IMR-90 (cell line): ENCODE measurements at regions not wholly inside any gene's neighbourhood (a gene's known extent, or its start where the extent isn't known, plus 50 kb on each side); places are given as distances from the start of the nearest gene placed in this dataset.

Source experiments
- ATAC-seq: fragments of 200-7000 bp; cut with Tn5 transposase; 2 replicates; pipeline ENCODE4 v1.9.1; 2020; ENCODE audit warnings: low read depth, mild to moderate bottlenecking, moderate library complexity
- BruUV-seq: library from RNA; stranded (reverse); fragments of 400-500 nt; replicated peaks from 2 replicates; lab custom pipeline; 2021; lab: Mats Ljungman, UMichigan
- CTCF ChIA-PET: fragments of 300-600 bp; formaldehyde crosslinking; extraction: SDS; loops from one replicate; lab custom pipeline; 2021; ENCODE audit warnings: antibody characterized with exemption; lab: Yijun Ruan, JAX
- POLR2A ChIA-PET: fragments of 300-600 bp; sonication (Branson Sonifier 250); formaldehyde crosslinking; loops from one replicate; lab custom pipeline; 2022; ENCODE audit warnings: antibody characterized with exemption; ENCODE audit not compliant: unreplicated experiment; lab: Charles Lee
- DNase-seq: peaks from one replicate; pipeline ENCODE4 v3.0.0; 2013
- H2AFZ ChIP-seq: replicated peaks from 2 replicates; pipeline ENCODE3; 2013; ENCODE audit warnings: low read length, mild to moderate bottlenecking; ENCODE audit not compliant: poor library complexity
- H2AK5ac ChIP-seq: 2 replicates; pipeline ENCODE4 v1.6.1; 2013; ENCODE audit warnings: low read depth, low read length, inconsistent platforms
- H2AK9ac ChIP-seq: replicated peaks from 2 replicates; pipeline ENCODE3; 2013; ENCODE audit warnings: mild to moderate bottlenecking, low read depth, low read length, moderate library complexity; ENCODE audit not compliant: poor library complexity
- H2BK120ac ChIP-seq: 2 replicates; pipeline ENCODE4 v1.6.1; 2013; ENCODE audit warnings: low read depth, low read length, inconsistent platforms
- H2BK15ac ChIP-seq: 3 replicates; pipeline ENCODE4 v1.6.1; 2013; ENCODE audit warnings: low read depth, low read length, inconsistent platforms
- H2BK20ac ChIP-seq: 2 replicates; pipeline ENCODE4 v1.6.1; 2013; ENCODE audit warnings: low read depth, mild to moderate bottlenecking, inconsistent platforms, low read length, moderate library complexity
- H2BK5ac ChIP-seq: 2 replicates; pipeline ENCODE4 v1.6.1; 2013; ENCODE audit warnings: mild to moderate bottlenecking, low read depth, low read length, inconsistent platforms; ENCODE audit not compliant: poor library complexity, severe bottlenecking
- H3K14ac ChIP-seq: replicated peaks from 2 replicates; pipeline ENCODE4 v1.6.1; 2013; ENCODE audit warnings: low read depth, low read length, inconsistent platforms
- H3K18ac ChIP-seq: 2 replicates; pipeline ENCODE4 v1.6.1; 2013; ENCODE audit warnings: low read depth, low read length, control low read depth
- H3K23ac ChIP-seq: 2 replicates; pipeline ENCODE4 v1.6.1; 2013; ENCODE audit warnings: low read depth, low read length, inconsistent platforms
- H3K27ac ChIP-seq: 2 replicates; pipeline ENCODE4 v1.5.1; 2013; ENCODE audit warnings: mild to moderate bottlenecking, control low read depth, low read length; ENCODE audit not compliant: insufficient read depth
- H3K27me3 ChIP-seq: 2 replicates; pipeline ENCODE4 v1.6.1; 2013; ENCODE audit warnings: low read length; ENCODE audit not compliant: control insufficient read depth, insufficient read depth
- H3K36me3 ChIP-seq: 2 replicates; pipeline ENCODE4 v1.6.1; 2013; ENCODE audit warnings: low read length, mixed read lengths; ENCODE audit not compliant: control insufficient read depth, insufficient read depth
- H3K4ac ChIP-seq: 2 replicates; pipeline ENCODE4 v1.6.1; 2013; ENCODE audit warnings: low read depth, low read length, inconsistent platforms
- H3K4me1 ChIP-seq: 2 replicates; pipeline ENCODE4 v1.6.1; 2013; ENCODE audit warnings: low read length, mixed read lengths; ENCODE audit not compliant: control insufficient read depth, insufficient read depth
- H3K4me2 ChIP-seq: 2 replicates; pipeline ENCODE4 v1.6.1; 2013; ENCODE audit warnings: low read depth, mild to moderate bottlenecking, control low read depth, low read length, moderate library complexity
- H3K4me3 ChIP-seq: 2 replicates; pipeline ENCODE4 v1.5.1; 2013; ENCODE audit warnings: low read depth, mild to moderate bottlenecking, control low read depth, low read length, moderate library complexity; ENCODE audit not compliant: insufficient read depth
- H3K56ac ChIP-seq: 2 replicates; pipeline ENCODE4 v1.6.1; 2013; ENCODE audit warnings: low read length, inconsistent platforms; ENCODE audit not compliant: insufficient read depth; ENCODE audit errors: extremely low read depth
- H3K79me1 ChIP-seq, 2 experiments: 2 replicates each; pipeline ENCODE4 v1.6.1; 2013; ENCODE audit warnings: low read length in 2 of 2, inconsistent platforms in 1 of 2, low read depth in 1 of 2
- H3K9ac ChIP-seq: 2 replicates; pipeline ENCODE4 v1.6.1; 2013; ENCODE audit warnings: low read depth, low read length, control low read depth
- H3K9me1 ChIP-seq: 2 replicates; pipeline ENCODE4 v1.6.1; 2013; ENCODE audit warnings: low read length, inconsistent platforms; ENCODE audit not compliant: insufficient read depth
- H3K9me3 ChIP-seq: 2 replicates; pipeline ENCODE4 v1.6.1; 2013; ENCODE audit warnings: low read length; ENCODE audit not compliant: control insufficient read depth, insufficient read depth
- H4K20me1 ChIP-seq: 2 replicates; pipeline ENCODE4 v1.6.1; 2013; ENCODE audit warnings: low read length, inconsistent platforms; ENCODE audit not compliant: insufficient read depth
- H4K5ac ChIP-seq: 2 replicates; pipeline ENCODE4 v1.6.1; 2013; ENCODE audit warnings: mild to moderate bottlenecking, low read depth, low read length, control low read depth
- H4K8ac ChIP-seq, 2 experiments: 2 replicates each; pipeline ENCODE4 v1.6.1; 2013; ENCODE audit warnings: low read depth in 2 of 2, low read length in 2 of 2, control low read depth in 1 of 2, inconsistent platforms in 1 of 2
- H4K91ac ChIP-seq: 2 replicates; pipeline ENCODE4 v1.6.1; 2013; ENCODE audit warnings: low read depth, low read length, inconsistent platforms; ENCODE audit not compliant: insufficient read depth
- CHD1 ChIP-seq: IDR thresholded peaks from 2 replicates; pipeline ENCODE4 v1.6.1; 2012; ENCODE audit warnings: low read depth, low read length, improper control_type of control experiment
- MAFK ChIP-seq: IDR thresholded peaks from 2 replicates; pipeline ENCODE4 v1.6.1; 2012; ENCODE audit warnings: low read depth, low read length, improper control_type of control experiment
- MXI1 ChIP-seq: IDR thresholded peaks from 2 replicates; pipeline ENCODE4 v1.6.1; 2012; ENCODE audit warnings: low read depth, mild to moderate bottlenecking, low read length, moderate library complexity, borderline replicate concordance
- RAD21 ChIP-seq: IDR thresholded peaks from 2 replicates; pipeline ENCODE4 v1.6.1; 2012; ENCODE audit warnings: low read length, improper control_type of control experiment
- RFX5 ChIP-seq: IDR thresholded peaks from 2 replicates; pipeline ENCODE4 v1.8.0; 2012; ENCODE audit warnings: low read depth, mild to moderate bottlenecking, low read length, moderate library complexity
- WGBS, 2 experiments: methylation state at CpG; one replicate each; pipeline versions ENCODE4 v1.1.5 to v1.1.7; 2013; ENCODE audit warnings: missing lambda C conversion rate in 2 of 2; ENCODE audit not compliant: insufficient read length in 1 of 2; ENCODE audit errors: extremely low coverage in 2 of 2; 5-methylcytosine and 5-hydroxymethylcytosine counted together
- dilution Hi-C: fragments of 300-500 bp; cut with HindIII; formaldehyde crosslinking; loops from one replicate; pipeline ENCODE4 v1.14.3; 2018; ENCODE audit warnings: low sequenced_read_pairs; ENCODE audit not compliant: unreplicated experiment
- in situ Hi-C: fragments of 300-500 bp; cut with MboI; formaldehyde crosslinking; loops from 3 replicates; pipeline ENCODE4 v1.14.3; 2019; ENCODE audit warnings: low sequenced_read_pairs, inconsistent platforms, mixed read lengths
- intact Hi-C: fragments of 100-400 bp; cut with micrococcal nuclease; formaldehyde crosslinking; loops from 2 replicates; pipeline ENCODE4 v1.10.0; 2022
- TF ChIP-seq, protein P1 (sequence below): conservative IDR thresholded peaks from 2 replicates; pipeline ENCODE4 v1.5.1; 2012; ENCODE audit warnings: mild to moderate bottlenecking, low read depth, low read length, improper control_type of control experiment

GRCh38 chr20:22204801-22205200 lies 379.6 kb downstream of the FOXA2 start:
- no peak overlapping the region for H3K56ac ChIP-seq
- H2BK5ac ChIP-seq: no peak overlapping the region
- no peak for TF ChIP-seq CHD1
- TF ChIP-seq RFX5: no peak
- TF ChIP-seq RAD21: no peak
- TF ChIP-seq MXI1: no peak
- no peak for TF ChIP-seq MAFK
- TF ChIP-seq, protein P1, sequence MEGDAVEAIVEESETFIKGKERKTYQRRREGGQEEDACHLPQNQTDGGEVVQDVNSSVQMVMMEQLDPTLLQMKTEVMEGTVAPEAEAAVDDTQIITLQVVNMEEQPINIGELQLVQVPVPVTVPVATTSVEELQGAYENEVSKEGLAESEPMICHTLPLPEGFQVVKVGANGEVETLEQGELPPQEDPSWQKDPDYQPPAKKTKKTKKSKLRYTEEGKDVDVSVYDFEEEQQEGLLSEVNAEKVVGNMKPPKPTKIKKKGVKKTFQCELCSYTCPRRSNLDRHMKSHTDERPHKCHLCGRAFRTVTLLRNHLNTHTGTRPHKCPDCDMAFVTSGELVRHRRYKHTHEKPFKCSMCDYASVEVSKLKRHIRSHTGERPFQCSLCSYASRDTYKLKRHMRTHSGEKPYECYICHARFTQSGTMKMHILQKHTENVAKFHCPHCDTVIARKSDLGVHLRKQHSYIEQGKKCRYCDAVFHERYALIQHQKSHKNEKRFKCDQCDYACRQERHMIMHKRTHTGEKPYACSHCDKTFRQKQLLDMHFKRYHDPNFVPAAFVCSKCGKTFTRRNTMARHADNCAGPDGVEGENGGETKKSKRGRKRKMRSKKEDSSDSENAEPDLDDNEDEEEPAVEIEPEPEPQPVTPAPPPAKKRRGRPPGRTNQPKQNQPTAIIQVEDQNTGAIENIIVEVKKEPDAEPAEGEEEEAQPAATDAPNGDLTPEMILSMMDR: no peak
- H3K4me3 ChIP-seq: no peak overlapping the region
- no peak overlapping the region for H3K27ac ChIP-seq
- POLR2A ChIA-PET: interaction anchor here (0.7 kb wide), 1 partner anchor 279 kb away, joined by 4 read pairs; no protein-coding TSS in a partner anchor
- H3K4ac ChIP-seq: no peak overlapping the region
- H4K5ac ChIP-seq: no peak overlapping the region
- no peak overlapping the region for H3K23ac ChIP-seq
- H3K9ac ChIP-seq: no peak overlapping the region
- no peaks in the 10 kb centered on the region for H4K20me1 ChIP-seq
- intact Hi-C loops: no loop called here
- no peak overlapping the region for H3K14ac ChIP-seq
- ATAC-seq (no peak), DNase-seq (no peak)
- H2AK9ac ChIP-seq: no peak overlapping the region
- no TSS peak for BruUV-seq
- no peaks in the 10 kb centered on the region for H3K79me1 ChIP-seq
- no peaks in the 10 kb centered on the region for H3K4me1 ChIP-seq
- H2BK15ac ChIP-seq: no peak overlapping the region
- in situ Hi-C loops: no loop called here
- H4K8ac ChIP-seq: no peak overlapping the region
- dilution Hi-C loops: no loop called here
- no peaks in the 10 kb centered on the region for H3K27me3 ChIP-seq
- H2AFZ ChIP-seq: no peak overlapping the region
- no peak overlapping the region for H2BK20ac ChIP-seq
- no peak overlapping the region for H2AK5ac ChIP-seq
- peaks cover 3% of the 10 kb centered on the region for H3K9me3 ChIP-seq
- no peak overlapping the region for H3K18ac ChIP-seq
- no peak overlapping the region for H3K4me2 ChIP-seq
- no peak overlapping the region for H2BK120ac ChIP-seq
- WGBS, 2 experiments: no CpG with 5 or more reads among the region's 4 CpGs
- H3K36me3 ChIP-seq: no peaks in the 10 kb centered on the region
- no peak overlapping the region for H4K91ac ChIP-seq
- CTCF ChIA-PET: no interaction called here
- no peaks in the 10 kb centered on the region for H3K9me1 ChIP-seq
